GM23248 (cell line): ENCODE measurements at regions not wholly inside any gene's neighbourhood (a gene's known extent, or its start where the extent isn't known, plus 50 kb on each side); places are given as distances from the start of the nearest gene placed in this dataset.

Source experiments
- EZH2 ChIP-seq: fragments of 200-600 bp; sonication (generic); IDR thresholded peaks from 2 replicates; pipeline ENCODE4 v1.6.1; 2018; ENCODE audit warnings: antibody characterized with exemption, mild to moderate bottlenecking; ENCODE audit not compliant: insufficient read depth, poor library complexity, severe bottlenecking
- EZH2phosphoT487 ChIP-seq: fragments of 200-600 bp; sonication (generic); IDR thresholded peaks from 2 replicates; pipeline ENCODE4 v1.6.1; 2018; ENCODE audit warnings: antibody characterized with exemption, moderate library complexity, mild to moderate bottlenecking, low read depth; ENCODE audit not compliant: insufficient read depth

- TF ChIP-seq EZH2 (no peak), EZH2phosphoT487 (no peak)
These were observed 475.5 kb upstream of the ACO1 start for GRCh38 chr9:31908891-31909480.
